ENCODE measurements at regions not wholly inside any gene's neighbourhood (a gene's known extent, or its start where the extent isn't known, plus 50 kb on each side); places are given as distances from the start of the nearest gene placed in this dataset.
A peak's percentile ranks its signal among the peaks of the same experiment; 100 is the strongest.

DNA sequence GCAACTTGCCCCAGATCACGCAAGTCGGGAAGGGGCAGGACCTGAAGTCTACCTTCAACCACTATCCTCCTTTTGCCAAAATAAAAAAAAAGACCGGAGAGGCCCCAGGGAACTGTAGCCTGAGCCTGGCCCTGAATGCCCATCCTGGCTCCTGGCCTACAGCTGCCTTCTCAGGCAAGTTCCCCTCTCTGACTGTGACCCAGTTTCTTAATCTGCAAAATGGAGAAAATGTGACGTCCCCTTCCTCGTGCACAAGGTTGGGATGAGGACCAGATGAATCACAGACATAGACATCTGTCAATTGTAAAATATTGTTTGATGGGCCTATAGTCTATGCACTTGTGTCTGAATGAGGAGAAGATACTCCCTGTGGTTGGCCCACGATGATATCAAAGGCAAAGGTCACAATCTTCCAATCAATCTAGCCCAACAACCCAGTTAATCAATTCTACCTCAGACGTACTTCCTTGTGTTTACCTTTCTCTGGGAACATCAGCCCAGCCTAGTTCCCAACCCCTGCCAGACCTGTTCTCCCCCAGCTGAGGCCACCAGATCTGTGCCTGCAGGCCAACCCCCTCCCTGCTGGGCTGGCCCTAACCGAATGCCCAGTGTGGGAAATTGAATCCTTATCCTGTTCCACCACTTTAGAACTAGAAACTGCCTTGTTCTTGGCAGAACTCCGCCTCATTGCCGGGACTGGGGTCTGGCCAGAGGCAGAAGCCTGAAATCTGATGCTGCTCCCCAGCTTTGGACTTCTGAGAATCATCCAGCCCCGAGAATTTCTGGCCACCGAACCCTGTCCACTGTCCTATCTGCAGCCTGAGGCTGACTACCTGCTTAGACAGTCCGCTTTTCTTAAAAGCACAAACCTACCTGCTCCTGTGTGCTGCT is 101.8 kb upstream of the LIPC start:
- no peak for DNase-seq (ENCODE audit: low read depth)

DNA sequence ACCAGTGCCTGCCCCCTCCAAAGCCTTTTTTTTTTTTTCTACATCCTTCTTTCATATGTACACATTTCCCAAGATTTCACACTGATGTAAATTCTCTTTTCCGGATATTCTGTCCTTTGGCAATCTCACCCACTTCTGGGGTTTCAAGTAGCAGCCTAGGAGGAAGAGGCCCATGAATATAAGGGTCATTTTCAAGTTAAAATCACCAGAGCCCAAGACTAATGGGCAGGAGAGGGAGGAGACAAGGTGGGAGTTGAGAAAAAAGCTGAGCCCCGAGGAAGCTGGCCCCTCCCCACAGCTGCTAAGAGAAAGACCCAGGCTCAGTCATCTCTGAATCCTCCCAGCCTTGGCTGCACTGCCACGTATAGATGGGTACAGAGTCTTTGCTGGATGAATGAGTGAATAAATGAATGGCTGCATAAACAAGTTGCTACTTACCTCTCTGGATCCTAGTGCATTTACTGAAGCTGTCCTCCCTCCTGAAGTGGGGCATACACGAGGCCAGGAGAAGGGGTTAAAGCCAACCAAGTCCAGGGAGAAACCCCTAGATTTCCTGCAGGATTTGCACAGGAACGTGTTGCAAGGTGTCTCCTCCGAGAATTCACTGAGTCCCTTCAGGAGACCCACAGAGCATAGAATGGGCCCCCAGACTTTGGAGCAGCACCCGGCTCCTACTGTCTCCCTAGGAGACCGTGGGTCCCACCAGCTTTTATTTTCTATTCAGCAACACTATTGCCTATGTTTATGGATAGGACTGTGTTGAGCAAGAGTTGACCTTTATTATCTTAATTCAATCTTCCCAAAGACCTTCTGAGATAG is 100.8 kb upstream of the LIPC start:
- DNase-seq (ENCODE audit: low read depth) = no peak

DNA sequence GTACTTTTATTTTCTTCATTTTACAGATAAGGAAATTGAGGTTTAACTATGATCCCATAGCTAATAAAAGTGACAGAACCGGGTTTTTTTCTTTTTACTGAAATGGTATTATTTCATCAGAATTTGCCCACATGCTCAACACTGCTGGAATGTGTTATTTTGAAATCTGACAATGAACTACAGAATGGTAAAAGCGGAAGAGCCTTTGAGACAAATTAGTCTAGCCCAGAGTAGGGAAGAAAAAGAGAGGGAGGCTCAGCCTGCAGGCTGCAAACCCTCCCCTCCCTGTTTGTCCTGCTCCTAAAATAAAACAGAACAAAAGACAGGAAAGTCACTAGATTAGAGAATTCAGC is 100.3 kb upstream of the LIPC start:
- no peak for DNase-seq (ENCODE audit: low read depth)

DNA sequence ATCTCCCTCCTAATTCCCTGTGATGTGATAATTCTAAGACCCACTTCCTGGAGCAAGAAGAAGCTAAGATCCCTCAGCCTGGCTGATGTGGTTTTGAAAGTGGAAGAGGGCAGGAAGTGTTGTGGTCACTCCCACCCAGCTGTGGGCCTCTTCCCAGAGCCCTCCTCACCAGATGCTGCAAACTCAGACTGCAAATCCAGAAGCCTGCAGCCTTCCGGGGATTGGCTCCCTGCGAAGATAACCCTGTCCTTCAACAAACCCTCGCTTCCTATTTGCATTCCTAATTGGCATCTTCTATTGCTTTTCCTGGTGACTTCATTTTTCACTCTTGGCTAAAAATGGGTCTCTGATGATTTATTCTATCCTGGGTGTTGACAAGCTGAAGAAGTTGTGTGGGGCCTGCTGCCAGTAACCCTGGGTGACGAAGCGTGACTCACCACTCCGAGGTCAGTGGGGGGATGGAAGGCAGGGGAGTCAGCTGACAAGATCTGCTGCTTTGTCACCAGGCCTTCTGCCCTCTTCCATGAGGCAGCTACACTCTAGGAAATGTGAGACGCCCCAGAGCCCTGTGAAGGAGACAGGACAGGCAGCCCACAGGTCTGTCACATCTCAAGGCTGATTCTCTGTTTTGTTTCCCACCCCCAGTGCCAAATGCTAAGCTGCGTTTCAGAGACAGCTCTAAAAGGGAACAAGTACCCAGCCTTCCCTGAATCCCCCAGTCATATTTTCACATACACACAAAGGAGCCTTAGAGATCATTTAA is 99.7 kb upstream of the LIPC start:
- DNase-seq (ENCODE audit: low read depth) = peak; percentile 80

DNA sequence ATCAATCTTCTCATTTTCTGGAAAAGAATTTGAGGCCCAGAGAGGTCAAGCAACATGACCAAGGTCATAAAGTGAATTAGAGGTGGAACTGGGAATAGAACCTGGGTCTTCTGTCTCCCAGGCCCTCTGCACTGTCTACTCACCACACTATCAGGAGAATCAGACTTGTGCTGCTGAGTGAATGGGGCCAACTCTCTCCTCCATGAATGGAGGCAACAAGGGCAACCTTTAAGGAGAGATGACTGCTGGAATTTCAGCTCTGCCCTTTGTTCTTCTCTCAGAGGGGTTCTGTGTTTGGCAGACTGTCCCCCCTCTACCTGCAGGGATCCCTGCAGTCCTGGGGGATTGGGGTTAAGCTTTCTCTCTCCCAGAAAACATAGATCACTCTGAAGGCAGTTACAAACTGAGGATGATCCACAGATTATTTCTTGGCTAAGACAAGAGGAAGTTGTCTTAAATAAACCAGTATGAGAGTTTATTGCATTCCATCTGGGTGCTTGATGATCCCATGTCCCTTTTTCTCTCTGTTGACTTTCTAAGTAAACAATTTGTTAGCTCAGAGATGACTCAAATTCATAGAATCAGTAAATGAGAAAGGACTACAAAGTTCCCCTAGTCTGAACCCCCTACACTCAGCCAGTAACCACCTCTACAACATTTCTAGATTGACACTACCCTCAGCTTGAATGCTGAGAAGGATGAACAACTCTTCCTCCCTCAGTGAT is 99.0 kb upstream of the LIPC start:
- DNase-seq (ENCODE audit: low read depth) = no peak

DNA sequence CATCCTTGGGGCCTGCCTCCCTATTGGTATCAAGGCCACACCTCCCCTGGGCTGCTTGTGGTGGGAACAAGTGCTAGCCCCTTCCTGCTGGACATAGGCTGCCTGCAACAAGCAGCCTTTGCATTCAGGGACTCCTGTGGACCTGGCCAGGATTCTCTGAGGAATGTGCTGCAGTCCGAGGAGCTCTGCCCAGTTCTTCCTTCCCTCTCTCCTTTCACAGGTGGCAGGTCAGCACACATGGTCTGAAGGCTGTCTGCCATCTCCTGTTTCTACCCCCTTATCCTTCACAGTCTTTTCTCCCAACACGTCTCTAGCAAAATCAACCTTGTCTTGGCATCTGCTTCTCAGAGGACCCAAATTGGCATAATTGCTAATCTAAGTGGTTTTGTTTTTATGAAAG is 97.0 kb upstream of the LIPC start:
- no peak for DNase-seq (ENCODE audit: low read depth)

DNA sequence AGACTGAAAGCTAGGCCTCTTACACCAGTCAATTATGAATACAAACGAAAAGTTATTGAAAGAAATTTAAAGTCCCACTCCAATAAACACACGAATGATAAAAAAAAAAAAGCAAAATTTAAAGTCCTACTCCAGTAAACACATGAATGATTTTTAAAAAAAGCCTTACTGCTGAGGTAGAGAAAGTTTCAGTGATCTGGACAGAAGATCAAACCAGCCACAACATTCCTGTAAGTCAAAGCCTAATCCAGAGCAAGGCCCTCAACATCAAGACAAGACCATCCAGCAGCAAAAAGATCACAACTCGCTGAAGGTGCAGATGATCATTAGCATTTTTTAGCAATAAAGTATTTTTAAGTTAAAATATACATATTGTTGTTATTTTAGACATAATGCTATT is 95.6 kb upstream of the LIPC start:
- no peak for DNase-seq (ENCODE audit: low read depth)

DNA sequence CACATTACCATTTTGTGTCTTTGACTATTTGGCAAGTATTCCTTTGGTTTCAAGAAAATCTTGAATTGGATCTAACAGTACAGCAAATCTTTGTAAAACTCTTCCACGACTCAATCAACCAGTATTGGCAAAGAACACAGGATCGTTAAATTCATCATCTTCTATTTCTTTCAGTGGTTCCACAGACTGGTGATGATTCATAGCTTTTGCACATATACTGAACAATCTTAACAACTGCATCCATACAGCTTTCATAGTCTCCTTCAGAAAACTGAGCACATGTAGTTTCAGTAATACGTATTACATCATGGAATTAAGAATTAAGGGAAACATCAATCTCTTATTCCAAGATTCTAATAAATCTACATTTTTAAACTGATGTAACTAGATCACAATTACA is 91.6 kb upstream of the LIPC start:
- DNase-seq (ENCODE audit: low read depth) = no peak

DNA sequence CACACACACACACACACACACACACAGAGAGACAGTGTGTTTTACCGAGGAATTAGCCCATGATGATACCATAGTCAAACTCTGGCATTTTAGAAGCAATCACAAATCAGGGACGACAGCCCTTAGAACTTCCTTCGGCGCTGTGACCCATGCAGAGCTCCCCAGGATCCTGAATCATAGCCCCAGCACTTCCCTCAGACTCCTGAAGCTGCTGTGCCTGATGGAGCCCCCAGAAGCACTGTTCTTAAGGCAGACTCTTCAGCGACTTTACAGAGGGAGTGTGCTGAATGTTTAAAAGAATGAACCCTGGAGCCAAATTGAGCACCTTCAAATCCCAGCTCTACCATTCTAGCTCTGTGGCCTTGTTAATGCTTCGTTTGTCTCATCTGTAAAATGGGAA is 89.3 kb upstream of the LIPC start:
- no peak for DNase-seq (ENCODE audit: low read depth)

DNA sequence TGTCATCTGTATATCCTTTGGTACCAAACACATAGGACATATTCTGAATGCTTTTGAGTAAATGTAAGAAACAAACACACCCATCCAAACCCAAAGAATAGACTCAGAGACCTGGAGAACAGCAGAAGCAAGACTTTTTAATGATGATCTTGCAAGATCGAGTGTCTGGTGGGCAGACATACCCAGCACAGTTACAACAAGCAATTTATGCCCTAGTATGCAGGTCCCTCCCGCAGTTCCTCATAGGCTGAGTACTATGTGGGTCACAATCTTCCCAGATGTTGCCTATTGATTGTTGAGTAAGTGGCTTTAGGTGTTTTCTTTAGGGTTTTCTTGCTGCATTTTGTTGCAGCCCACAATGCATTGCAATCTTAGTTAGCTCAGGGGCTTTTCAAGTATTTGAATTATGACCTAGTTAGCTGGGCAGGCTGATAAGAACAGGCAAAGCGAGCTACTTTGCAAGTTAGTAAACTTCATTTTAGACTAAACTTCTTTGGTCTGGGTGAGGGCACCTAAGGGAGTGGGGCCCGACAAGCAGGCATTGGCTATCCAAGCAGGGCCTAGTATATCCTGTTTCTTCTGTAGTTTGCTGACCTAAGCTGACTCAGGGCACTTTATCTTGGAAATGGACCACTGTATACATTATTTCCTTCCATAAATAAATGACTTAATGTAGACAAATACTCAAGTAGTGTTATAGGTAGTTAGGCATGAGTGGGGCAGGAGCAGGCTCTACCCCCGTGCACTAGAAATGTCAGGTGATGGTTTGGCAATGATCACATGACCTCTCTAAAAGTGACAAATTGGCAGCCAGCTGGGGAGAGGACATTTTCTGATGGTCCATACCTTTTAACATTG is 87.3 kb upstream of the LIPC start:
- no peak for DNase-seq (ENCODE audit: low read depth)

DNA sequence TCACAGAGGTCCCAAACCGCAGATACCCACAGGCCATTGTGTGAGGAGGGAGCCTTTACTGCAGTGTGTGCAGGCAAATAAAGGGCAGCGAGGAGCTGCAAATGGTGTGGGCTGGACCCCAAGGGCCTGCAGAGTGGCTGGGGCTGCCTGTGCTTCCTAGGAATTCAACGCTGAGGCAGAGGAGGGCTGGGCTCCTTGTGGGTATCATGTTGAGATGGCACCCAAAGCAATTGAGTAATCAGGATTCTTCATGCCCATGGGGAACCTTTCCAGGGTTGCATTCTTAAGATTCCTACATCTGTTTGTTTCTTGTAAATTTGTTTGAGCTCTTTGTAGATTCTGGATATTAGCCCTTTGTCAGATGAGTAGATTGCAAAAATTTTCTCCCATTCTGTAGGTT is 85.4 kb upstream of the LIPC start:
- DNase-seq (ENCODE audit: low read depth) = no peak

DNA sequence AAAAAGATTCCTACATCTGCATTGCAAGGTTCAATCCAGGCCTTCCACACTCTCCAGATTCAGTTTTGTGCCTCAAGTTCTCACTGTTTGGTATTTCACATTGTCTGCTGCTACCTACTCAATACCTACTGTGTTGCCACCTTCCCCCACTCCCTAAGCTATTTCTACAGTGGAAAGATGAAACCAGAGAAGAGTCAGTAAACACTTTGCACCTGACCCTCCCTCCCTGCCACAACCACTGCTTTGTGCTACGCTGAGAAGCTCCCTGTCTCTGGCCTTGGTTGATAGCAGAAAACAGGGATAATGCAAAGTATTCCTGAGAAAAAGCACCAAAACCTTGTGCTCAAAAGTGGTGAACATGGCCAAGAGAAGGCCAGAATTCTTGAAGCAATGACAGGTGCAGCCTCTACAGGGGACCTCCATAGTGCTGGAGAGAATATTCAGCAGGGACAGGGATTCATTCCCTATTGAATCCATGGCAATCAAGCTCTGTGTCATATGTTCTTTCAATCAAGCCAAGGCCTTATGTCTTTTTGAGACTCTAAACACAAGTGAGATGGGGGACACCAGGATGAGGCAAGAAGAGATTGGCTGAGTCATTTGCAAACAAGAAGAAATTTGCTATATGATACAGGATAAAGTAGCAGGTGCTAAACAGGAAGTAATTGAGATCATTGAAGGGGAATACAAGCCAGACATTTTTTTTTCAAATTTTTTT is 83.5 kb upstream of the LIPC start:
- DNase-seq (ENCODE audit: low read depth) = no peak

DNA sequence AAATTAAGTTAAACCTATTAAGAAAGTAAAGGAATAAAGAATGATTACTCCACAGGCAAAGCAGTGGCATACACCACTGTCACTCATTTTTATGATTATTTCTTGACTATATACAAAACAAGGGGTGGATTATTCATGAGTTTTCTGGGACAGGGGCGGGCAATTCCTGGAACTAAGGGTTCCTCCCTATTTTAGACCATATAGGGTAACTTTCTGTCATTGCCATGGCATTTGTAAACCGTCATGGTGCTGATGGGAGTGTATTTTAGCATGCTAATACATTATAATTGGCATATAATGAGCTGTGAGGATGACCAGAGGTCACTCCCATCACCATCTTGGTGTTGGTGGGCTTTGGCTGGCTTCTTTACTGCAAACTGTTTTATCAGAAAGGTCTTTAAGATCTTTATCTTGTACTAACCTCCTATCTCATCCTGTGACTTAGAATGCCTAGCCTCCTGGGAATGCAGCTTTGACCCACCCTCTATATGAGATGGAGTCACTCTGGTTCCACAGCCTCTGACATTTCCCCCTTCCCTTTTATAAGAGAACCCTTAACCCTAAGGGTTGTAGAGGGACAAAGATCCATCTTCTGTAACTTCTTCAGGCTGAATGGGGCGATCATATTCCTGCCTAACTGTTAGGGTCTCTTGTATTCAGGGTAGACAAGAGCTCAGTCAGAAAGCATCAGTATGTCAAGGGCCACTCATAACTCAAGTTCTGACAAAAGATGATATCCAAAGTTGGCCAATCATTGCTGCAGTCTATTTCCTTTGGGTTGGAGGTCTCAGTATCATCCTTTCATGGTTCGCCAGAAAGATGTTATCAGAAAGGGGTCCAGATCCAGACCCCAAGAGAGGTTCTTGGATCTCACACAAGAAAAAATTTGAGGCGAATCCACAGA is 79.5 kb upstream of the LIPC start:
- no peak for DNase-seq (ENCODE audit: low read depth)

DNA sequence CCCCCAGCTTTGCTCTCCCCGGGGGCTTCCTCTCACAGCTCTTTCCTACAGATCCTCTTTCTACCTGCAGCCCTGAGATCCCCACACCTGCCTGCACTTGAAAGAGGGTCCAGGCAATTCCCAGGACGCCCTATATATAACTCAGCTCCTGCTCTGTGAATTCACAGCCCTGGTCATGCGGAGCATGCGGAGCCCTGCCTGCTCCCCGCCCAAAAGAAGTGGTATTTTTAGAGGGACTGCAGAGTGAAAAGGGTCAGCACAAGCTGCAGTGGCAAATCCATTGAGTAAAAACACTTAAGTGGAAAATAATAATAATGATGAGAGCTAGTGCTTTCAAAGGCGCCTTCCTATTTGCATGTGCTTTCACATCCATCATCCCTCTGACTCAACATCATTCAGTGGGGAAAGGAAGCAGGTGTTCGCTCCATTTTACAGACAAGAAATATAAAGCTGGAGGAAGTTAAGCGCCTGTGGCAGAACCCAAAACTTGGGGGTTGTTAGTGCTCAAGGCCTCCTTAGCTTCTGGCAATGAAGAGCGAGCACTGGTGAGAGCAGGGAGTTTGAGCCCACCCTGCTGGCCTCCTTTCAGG is 76.3 kb upstream of the LIPC start:
- DNase-seq (ENCODE audit: low read depth) = no peak

DNA sequence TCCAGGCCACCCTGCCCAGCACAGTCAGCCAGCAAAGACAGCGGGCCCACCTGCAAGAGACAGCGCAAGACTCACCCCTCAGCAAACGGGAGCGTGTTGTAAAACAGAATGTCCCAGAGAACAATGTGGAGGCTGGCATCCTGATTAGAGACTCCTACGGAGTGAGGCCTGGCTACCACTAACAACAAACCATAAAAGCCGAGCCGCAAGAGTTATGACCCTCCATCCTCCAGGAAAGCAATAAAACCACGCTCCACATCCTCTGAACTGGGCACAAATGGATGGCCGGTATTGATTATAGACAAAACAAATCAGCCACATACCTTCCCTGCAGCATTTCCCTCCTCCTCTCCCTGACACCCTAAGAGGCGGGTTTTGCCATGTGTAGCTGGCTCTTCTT is 75.8 kb upstream of the LIPC start:
- DNase-seq (ENCODE audit: low read depth) = no peak

DNA sequence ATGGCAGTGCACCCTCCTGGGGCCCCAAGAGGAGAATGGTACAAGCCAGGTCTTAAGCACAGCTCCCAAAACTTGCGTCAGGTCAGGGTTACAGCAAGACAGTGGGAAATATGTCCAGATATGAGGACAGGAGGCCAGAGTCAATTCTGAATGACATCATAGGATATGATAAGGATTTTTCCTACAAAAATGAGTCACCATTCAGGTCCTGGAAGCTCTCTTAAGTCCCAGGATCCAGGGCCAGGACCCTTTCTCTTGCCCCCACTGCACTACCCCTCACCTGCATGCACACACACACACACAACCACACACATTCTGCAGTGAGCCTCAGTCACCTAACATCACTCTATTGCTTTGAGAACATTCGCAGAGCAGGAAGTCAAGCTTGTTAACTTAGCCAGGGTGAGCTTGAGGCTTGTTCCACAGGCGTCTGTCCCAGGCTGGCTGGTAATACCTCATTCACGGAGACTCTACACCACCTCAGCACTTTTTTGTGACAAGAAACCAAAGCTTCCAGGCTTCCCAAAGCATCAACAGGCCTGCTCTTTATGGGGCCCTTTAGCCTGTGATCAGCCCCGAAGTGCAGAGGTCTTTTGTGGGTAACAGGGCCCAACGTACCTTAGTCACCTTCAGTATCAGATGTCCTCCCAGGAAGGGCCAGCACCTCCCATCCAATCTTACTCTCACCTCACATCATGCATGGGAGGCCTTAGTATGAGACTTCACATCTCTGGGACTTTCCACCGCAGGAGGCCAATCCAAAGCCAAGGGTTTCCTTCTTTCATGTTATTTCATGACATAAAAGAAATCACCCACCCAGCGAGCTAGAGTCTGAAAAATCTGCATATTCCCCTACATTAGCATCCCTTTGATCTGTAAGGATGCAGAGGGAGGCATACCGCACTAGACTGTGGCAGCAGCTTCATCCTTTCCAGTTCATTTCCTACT is 74.0 kb upstream of the LIPC start:
- DNase-seq (ENCODE audit: low read depth) = no peak

DNA sequence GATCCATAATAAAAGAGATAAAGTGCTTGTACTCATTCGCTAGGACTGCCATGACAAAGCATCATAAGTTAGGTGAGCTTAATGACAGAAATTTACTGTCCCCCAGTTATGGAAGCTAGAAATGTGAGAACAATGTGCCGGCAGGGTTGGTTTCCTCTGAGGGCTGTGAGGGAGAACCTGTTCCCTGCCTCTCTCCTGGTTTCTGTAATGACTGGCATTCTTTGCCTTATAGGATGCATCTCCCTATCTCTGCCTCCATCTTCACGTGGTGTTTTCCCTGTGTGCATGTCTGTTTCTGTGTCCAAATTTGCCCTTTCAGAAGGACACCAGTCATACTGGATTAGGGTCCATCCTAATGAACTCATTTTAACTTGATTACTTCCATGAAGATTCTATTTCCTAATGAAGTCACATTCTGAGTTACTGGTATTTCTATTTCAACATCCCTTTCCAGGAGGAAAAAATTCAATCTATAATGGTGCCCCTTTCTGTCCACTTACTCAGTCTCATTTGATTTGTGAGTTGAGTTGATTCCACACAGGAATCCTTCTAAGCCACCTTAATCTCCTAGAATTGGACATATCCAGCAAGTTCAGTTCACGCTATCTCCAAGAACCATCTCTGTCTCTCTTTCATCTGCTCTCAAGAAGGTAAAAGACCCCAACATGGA is 71.2 kb upstream of the LIPC start:
- no peak for DNase-seq (ENCODE audit: low read depth)

All from activated T-helper 9 cell treated with anti-CD3 and anti-CD28 coated beads, Interleukin-2, amount 50 U/mL, for 16 hours (primary cell).